ENCODE measurements at regions not wholly inside any gene's neighbourhood (a gene's known extent, or its start where the extent isn't known, plus 50 kb on each side); places are given as distances from the start of the nearest gene placed in this dataset.
"Not testable (repeated sequence)": the region's sequence is repeated elsewhere in the genome, so short reads cannot be mapped to it uniquely, and the experiment has no call there.

- DNase-seq = no peak
Measured at GRCh38 chr16:22627043-22627442, 116.4 kb downstream of the NPIPB5 start.

GRCh38 chr16:22628994-22629393, 118.3 kb downstream of the NPIPB5 start:
- DNase-seq = no peak

GRCh38 chr16:22630242-22630641, 119.6 kb downstream of the NPIPB5 start:
- no peak for DNase-seq

- DNase-seq = no peak
Measured at GRCh38 chr16:22631264-22631663, 120.6 kb downstream of the NPIPB5 start.

GRCh38 chr16:22632606-22633005, 121.9 kb downstream of the NPIPB5 start:
- no peak for DNase-seq

- DNase-seq = no peak
Measured at GRCh38 chr16:22633280-22633679, 122.6 kb downstream of the NPIPB5 start.

GRCh38 chr16:22633799-22634198, 123.1 kb downstream of the NPIPB5 start:
- DNase-seq = no peak

GRCh38 chr16:22634954-22635353, 124.3 kb downstream of the NPIPB5 start:
- no peak for DNase-seq

GRCh38 chr16:22635357-22635761, 124.7 kb downstream of the NPIPB5 start:
- no peak for DNase-seq

- no peak for DNase-seq
Measured at GRCh38 chr16:22635801-22636200, 125.1 kb downstream of the NPIPB5 start.

GRCh38 chr16:22638393-22639206, 127.9 kb downstream of the NPIPB5 start:
- no peak for DNase-seq

- DNase-seq = no peak
Measured at GRCh38 chr16:22641131-22641628, 130.5 kb downstream of the NPIPB5 start.

GRCh38 chr16:22642416-22643088, 131.9 kb downstream of the NPIPB5 start:
- no peak for DNase-seq

- DNase-seq = not testable (repeated sequence)
Measured at GRCh38 chr16:22643203-22643602, 132.5 kb downstream of the NPIPB5 start.

- DNase-seq = no peak
Measured at GRCh38 chr16:22643886-22644285, 133.2 kb downstream of the NPIPB5 start.

- DNase-seq = no peak
Measured at GRCh38 chr16:22645868-22646267, 135.2 kb downstream of the NPIPB5 start.

GRCh38 chr16:22646948-22647556, 136.4 kb downstream of the NPIPB5 start:
- no peak for DNase-seq

GRCh38 chr16:22648141-22648540, 137.4 kb downstream of the NPIPB5 start:
- no peak for DNase-seq

GRCh38 chr16:22648941-22649340, 138.2 kb downstream of the NPIPB5 start:
- DNase-seq = no peak

GRCh38 chr16:22651111-22651817, 140.6 kb downstream of the NPIPB5 start:
- not testable (repeated sequence) for DNase-seq

- no peak for DNase-seq
Measured at GRCh38 chr16:22652463-22652845, 141.8 kb downstream of the NPIPB5 start.

GRCh38 chr16:22653876-22654275, 143.2 kb downstream of the NPIPB5 start:
- DNase-seq = no peak

GRCh38 chr16:22656573-22656972, 145.9 kb downstream of the NPIPB5 start:
- DNase-seq = not testable (repeated sequence)
